H1 (cell line): ENCODE measurements at regions not wholly inside any gene's neighbourhood (a gene's known extent, or its start where the extent isn't known, plus 50 kb on each side); places are given as distances from the start of the nearest gene placed in this dataset.

Source experiments
- CTCF ChIA-PET: fragments of 300-600 bp; sonication (Branson Sonifier 250); formaldehyde crosslinking; loops from one replicate; lab custom pipeline; 2021; ENCODE audit not compliant: partially characterized antibody; lab: Charles Lee
- POLR2A ChIA-PET: fragments of 300-600 bp; sonication (Branson Sonifier 250); formaldehyde crosslinking; loops from one replicate; lab custom pipeline; 2021; ENCODE audit warnings: inconsistent platforms; ENCODE audit not compliant: partially characterized antibody; lab: Charles Lee
- DNase-seq, 2 experiments: peaks; one replicate each; pipeline versions ENCODE4 v3.0.0 to v3.0.0-alpha.2; 2010 to 2022; ENCODE audit warnings: low spot score in 2 of 2, low read depth in 1 of 2, mixed read lengths in 1 of 2
- FAIRE-seq: peaks from 2 replicates; lab custom pipeline; 2011; peaks lifted over from hg19 to GRCh38; lab: Jason Lieb, UNC
- H2AFZ ChIP-seq: 2 replicates; pipeline ENCODE4 v1.8.1; 2012; ENCODE audit warnings: low read length, inconsistent platforms
- H2AK5ac ChIP-seq: 2 replicates; pipeline ENCODE4 v1.6.1; 2013; ENCODE audit warnings: low read depth, low read length
- H2BK120ac ChIP-seq: replicated peaks from 2 replicates; pipeline ENCODE3; 2013; ENCODE audit warnings: low read depth, low read length, inconsistent platforms
- H2BK12ac ChIP-seq: 2 replicates; pipeline ENCODE4 v1.6.1; 2013; ENCODE audit warnings: low read depth, low read length
- H2BK15ac ChIP-seq: 2 replicates; pipeline ENCODE4 v1.6.1; 2013; ENCODE audit warnings: low read length
- H2BK20ac ChIP-seq: 2 replicates; pipeline ENCODE4 v1.6.1; 2013; ENCODE audit warnings: low read length
- H2BK5ac ChIP-seq: 2 replicates; pipeline ENCODE4 v1.6.1; 2013; ENCODE audit warnings: low read depth, low read length
- H3K14ac ChIP-seq: 2 replicates; pipeline ENCODE4 v1.6.1; 2013; ENCODE audit warnings: inconsistent platforms; ENCODE audit not compliant: insufficient read length
- H3K18ac ChIP-seq: 2 replicates; pipeline ENCODE4 v1.6.1; 2013; ENCODE audit warnings: low read length; ENCODE audit errors: extremely low read depth
- H3K23ac ChIP-seq: 2 replicates; pipeline ENCODE4 v1.6.1; 2013; ENCODE audit warnings: inconsistent platforms; ENCODE audit not compliant: insufficient read length
- H3K23me2 ChIP-seq: 2 replicates; pipeline ENCODE4 v1.6.1; 2013; ENCODE audit warnings: low read depth, low read length
- H3K27ac ChIP-seq: 2 replicates; pipeline ENCODE4 v1.6.1; 2011; ENCODE audit warnings: low read depth, low read length, inconsistent platforms
- H3K27me3 ChIP-seq, 4 experiments: replicated peaks in 1 of 4; 1 replicate in 1 of 4; 2 replicates in 3 of 4; pipeline versions ENCODE4 v1.6.1 to v1.8.1; 2011 to 2013; ENCODE audit warnings: low read length in 3 of 4, mild to moderate bottlenecking in 3 of 4, inconsistent platforms in 2 of 4, mixed read lengths in 2 of 4, moderate library complexity in 1 of 4; ENCODE audit not compliant: control insufficient read depth in 3 of 4, insufficient read depth in 3 of 4; ENCODE audit errors: extremely low read depth in 1 of 4
- H3K36me3 ChIP-seq, 4 experiments: 2 replicates each; pipeline versions ENCODE4 v1.6.1 to v1.8.1; 2011 to 2013; ENCODE audit warnings: mild to moderate bottlenecking in 4 of 4, low read length in 3 of 4, moderate library complexity in 2 of 4, control low read depth in 1 of 4, inconsistent platforms in 1 of 4; ENCODE audit not compliant: insufficient read depth in 4 of 4, control insufficient read depth in 2 of 4
- H3K4ac ChIP-seq: replicated peaks from 2 replicates; pipeline ENCODE3; 2013; ENCODE audit warnings: low read length, low read depth, mixed read lengths, inconsistent platforms; ENCODE audit not compliant: insufficient read length
- H3K4me1 ChIP-seq, 4 experiments: replicated peaks in 1 of 4; 1 replicate in 1 of 4; 2 replicates in 3 of 4; pipeline versions ENCODE4 v1.6.1 to v1.8.1; 2011 to 2013; ENCODE audit warnings: low read length in 3 of 4, inconsistent platforms in 2 of 4, mixed read lengths in 1 of 4; ENCODE audit not compliant: insufficient read depth in 4 of 4, control insufficient read depth in 3 of 4
- H3K4me2 ChIP-seq, 2 experiments: 2 replicates each; pipeline versions ENCODE4 v1.6.1 to v1.8.1; 2011 to 2013; ENCODE audit warnings: low read depth in 2 of 2, low read length in 2 of 2, control low read depth in 1 of 2, inconsistent platforms in 1 of 2, mild to moderate bottlenecking in 1 of 2; ENCODE audit not compliant: insufficient read depth in 1 of 2
- H3K4me3 ChIP-seq, 4 experiments: fragments of 200-600, 300-600 bp in 1 of 4; sonication (generic), shearing (Covaris generic), sonication (Bioruptor Twin) in 1 of 4; 2 replicates each; pipeline versions ENCODE4 v1.5.1 to v1.8.1; 2011 to 2016; ENCODE audit warnings: low read length in 4 of 4, low read depth in 3 of 4, control low read depth in 2 of 4, inconsistent platforms in 2 of 4, mild to moderate bottlenecking in 2 of 4, mixed read lengths in 1 of 4, moderate library complexity in 1 of 4; ENCODE audit not compliant: insufficient read depth in 2 of 4; ENCODE audit errors: extremely low read depth in 1 of 4
- H3K56ac ChIP-seq: replicated peaks from 2 replicates; pipeline ENCODE3; 2013; ENCODE audit warnings: low read depth, mild to moderate bottlenecking, mixed read lengths, low read length, inconsistent platforms; ENCODE audit not compliant: insufficient read length
- H3K79me1 ChIP-seq: 2 replicates; pipeline ENCODE4 v1.6.1; 2013; ENCODE audit warnings: low read depth, low read length, control low read depth
- H3K79me2 ChIP-seq, 2 experiments: 2 replicates each; pipeline versions ENCODE4 v1.6.1 to v1.8.1; 2012 to 2013; ENCODE audit warnings: low read length in 2 of 2, mild to moderate bottlenecking in 2 of 2, inconsistent platforms in 1 of 2; ENCODE audit not compliant: insufficient read depth in 2 of 2, control insufficient read depth in 1 of 2
- H3K9ac ChIP-seq, 4 experiments: replicated peaks in 1 of 4; 1 replicate in 1 of 4; 2 replicates in 3 of 4; pipeline versions ENCODE4 v1.6.1 to v1.8.1; 2011 to 2013; ENCODE audit warnings: low read depth in 3 of 4, low read length in 3 of 4, control low read depth in 2 of 4, mild to moderate bottlenecking in 2 of 4, moderate library complexity in 2 of 4, inconsistent platforms in 1 of 4; ENCODE audit errors: extremely low read depth in 1 of 4
- H3K9me3 ChIP-seq, 2 experiments: 2 replicates each; pipeline versions ENCODE4 v1.6.1 to v1.8.1; 2012 to 2013; ENCODE audit warnings: mild to moderate bottlenecking in 2 of 2, moderate library complexity in 2 of 2, control low read depth in 1 of 2, inconsistent platforms in 1 of 2, low read depth in 1 of 2, low read length in 1 of 2, mixed read lengths in 1 of 2; ENCODE audit not compliant: insufficient read depth in 2 of 2
- H4K20me1 ChIP-seq, 2 experiments: replicated peaks in 1 of 2; 2 replicates each; pipeline versions ENCODE3 to v1.8.1; 2011 to 2013; ENCODE audit warnings: inconsistent platforms in 2 of 2, low read length in 2 of 2, mild to moderate bottlenecking in 1 of 2; ENCODE audit not compliant: insufficient read depth in 2 of 2, control insufficient read depth in 1 of 2
- H4K5ac ChIP-seq: 2 replicates; pipeline ENCODE4 v1.6.1; 2013; ENCODE audit warnings: low read length, low read depth, mixed read lengths, inconsistent platforms; ENCODE audit not compliant: insufficient read length
- H4K8ac ChIP-seq: 2 replicates; pipeline ENCODE4 v1.8.0; 2013; ENCODE audit warnings: mild to moderate bottlenecking, moderate library complexity, low read length, inconsistent platforms; ENCODE audit not compliant: insufficient read depth; ENCODE audit errors: extremely low read depth
- H4K91ac ChIP-seq: replicated peaks from 2 replicates; pipeline ENCODE3; 2013; ENCODE audit warnings: low read length, mixed read lengths, inconsistent platforms; ENCODE audit not compliant: insufficient read length
- CBX8 ChIP-seq: fragments of 300-800, 300-1000 bp; sonication (generic); IDR thresholded peaks from 2 replicates; pipeline ENCODE4 v1.7.1; 2016; ENCODE audit warnings: low read depth, low read length, borderline replicate concordance
- CTCF ChIP-seq, 3 experiments: IDR thresholded peaks; 1 replicate in 2 of 3; 2 replicates in 1 of 3; pipeline versions ENCODE4 v1.5.1 to v1.6.1; 2011; ENCODE audit warnings: low read length in 3 of 3, mild to moderate bottlenecking in 3 of 3, inconsistent platforms in 2 of 3, low read depth in 1 of 3, moderate library complexity in 1 of 3; ENCODE audit not compliant: insufficient read depth in 1 of 3; ENCODE audit errors: control extremely low read depth in 1 of 3
- EP300 ChIP-seq, 2 experiments: IDR thresholded peaks; 1 replicate in 1 of 2; 2 replicates in 1 of 2; pipeline ENCODE4 v1.6.1; 2011 to 2012; ENCODE audit warnings: low read depth in 2 of 2, low read length in 2 of 2, mild to moderate bottlenecking in 2 of 2, borderline replicate concordance in 1 of 2, inconsistent platforms in 1 of 2, moderate library complexity in 1 of 2
- PHF8 ChIP-seq: fragments of 200-600 bp; sonication (generic); conservative IDR thresholded peaks from 2 replicates; pipeline ENCODE4 v1.7.1; 2012; ENCODE audit warnings: low read depth, mild to moderate bottlenecking, inconsistent platforms, low read length, moderate library complexity
- RFX5 ChIP-seq: IDR thresholded peaks from 2 replicates; pipeline ENCODE4 v1.6.1; 2011; ENCODE audit warnings: low read depth, low read length, improper control_type of control experiment, borderline replicate concordance
- RNF2 ChIP-seq: fragments of 200-900, 300-1000 bp; sonication (generic); IDR thresholded peaks from 2 replicates; pipeline ENCODE4 v1.7.1; 2016; ENCODE audit warnings: borderline replicate concordance, low read depth, mild to moderate bottlenecking, antibody characterized with exemption, low read length; ENCODE audit not compliant: poor library complexity, severe bottlenecking; ENCODE audit errors: missing control alignments
- SIRT6 ChIP-seq: IDR thresholded peaks from one replicate; pipeline ENCODE4 v1.7.1; 2012; ENCODE audit warnings: low read length, inconsistent platforms
- SP1 ChIP-seq: IDR thresholded peaks from 2 replicates; pipeline ENCODE4 v1.6.1; 2011; ENCODE audit warnings: low read depth, low read length
- SP4 ChIP-seq: IDR thresholded peaks from 2 replicates; pipeline ENCODE4 v1.6.1; 2012; ENCODE audit warnings: low read length, inconsistent platforms
- SRF ChIP-seq: IDR thresholded peaks from 2 replicates; pipeline ENCODE4 v1.6.1; 2011; ENCODE audit warnings: mild to moderate bottlenecking, low read depth, low read length, moderate library complexity
- SUZ12 ChIP-seq: fragments of 200-600 bp; sonication (generic); IDR thresholded peaks from 2 replicates; pipeline ENCODE4 v1.6.1; 2012; ENCODE audit warnings: mild to moderate bottlenecking, inconsistent platforms, low read length, moderate library complexity, mixed read lengths
- TBP ChIP-seq: IDR thresholded peaks from 2 replicates; pipeline ENCODE4 v1.6.1; 2011; ENCODE audit warnings: low read depth, low read length, improper control_type of control experiment
- WGBS, 2 experiments: shearing (Covaris generic) in 1 of 2; methylation state at CpG; one replicate each; pipeline versions ENCODE4 v1.1.6 to v1.1.7; 2013 to 2015; ENCODE audit warnings: low lambda C conversion rate in 2 of 2, mixed read lengths in 2 of 2, inconsistent platforms in 1 of 2, low coverage in 1 of 2, missing lambda C conversion rate in 1 of 2; ENCODE audit not compliant: insufficient replicate concordance in 2 of 2, insufficient coverage in 1 of 2, insufficient read length in 1 of 2; ENCODE audit errors: extremely low coverage in 1 of 2, missing lambda C conversion rate in 1 of 2; 5-methylcytosine and 5-hydroxymethylcytosine counted together

- H3K9me3 ChIP-seq, result no peaks in the 10 kb centered on the region
- DNase-seq (no peak), FAIRE-seq (no peak)
- no peaks in the 10 kb centered on the region for H3K36me3 ChIP-seq
- H4K91ac ChIP-seq, result no peak overlapping the region
- no peak overlapping the region for H3K18ac ChIP-seq
- no peak overlapping the region for H3K56ac ChIP-seq
- no peaks in the 10 kb centered on the region for H4K20me1 ChIP-seq
- H2BK12ac ChIP-seq, result no peak overlapping the region
- no peaks in the 10 kb centered on the region for H3K23me2 ChIP-seq
- peaks cover 0 to 11% (median 5%) of the 10 kb centered on the region in 4 experiments; a peak in 3 of 7 replicates for H3K4me1 ChIP-seq
- no peak overlapping the region for H2BK20ac ChIP-seq
- H3K27ac ChIP-seq, result no peak overlapping the region
- H3K23ac ChIP-seq, result no peak overlapping the region
- H3K4me2 ChIP-seq, result no peak overlapping the region
- no peak overlapping the region for H3K9ac ChIP-seq
- no peaks in the 10 kb centered on the region for H3K27me3 ChIP-seq
- H2BK5ac ChIP-seq, result no peak overlapping the region
- H4K5ac ChIP-seq, result no peak overlapping the region
- H3K79me1 ChIP-seq, result no peaks in the 10 kb centered on the region
- ChIA-PET CTCF (no interaction called here), POLR2A (no interaction called here)
- 5% methylated on average over 1 of the region's 1 CpG; no CpG with 5 or more reads in 1 of the 2 experiments for WGBS, 2 experiments
- no peaks in the 10 kb centered on the region for H3K79me2 ChIP-seq
- no peak overlapping the region for H4K8ac ChIP-seq
- no peak overlapping the region for H3K4me3 ChIP-seq
- H2BK120ac ChIP-seq, result no peak overlapping the region
- H2BK15ac ChIP-seq, result no peak overlapping the region
- H2AK5ac ChIP-seq, result no peak overlapping the region
- no peak overlapping the region for H2AFZ ChIP-seq
- no peak overlapping the region for H3K14ac ChIP-seq
- no peak overlapping the region for H3K4ac ChIP-seq
- TF ChIP-seq RNF2 (no peak), SP4 (no peak), CBX8 (no peak), TBP (no peak), SP1 (no peak), CTCF (IDR thresholded peaks at IDR 0.05; ENCODE audit: control extremely low read depth in 1 of 3, insufficient read depth in 1 of 3, low read depth in 1 of 3, low read length in 3 of 3) (no peak), SUZ12 (no peak), PHF8 (no peak), SRF (no peak), SIRT6 (no peak), EP300 (IDR thresholded peaks at IDR 0.05; ENCODE audit: borderline replicate concordance in 1 of 2, low read depth in 2 of 2, low read length in 2 of 2) (no peak), RFX5 (no peak)
Measured at GRCh38 chr1:63107066-63107465, 215.3 kb upstream of the FOXD3 start.
